ENCODE measurements at regions not wholly inside any gene's neighbourhood (a gene's known extent, or its start where the extent isn't known, plus 50 kb on each side); places are given as distances from the start of the nearest gene placed in this dataset.

DNA sequence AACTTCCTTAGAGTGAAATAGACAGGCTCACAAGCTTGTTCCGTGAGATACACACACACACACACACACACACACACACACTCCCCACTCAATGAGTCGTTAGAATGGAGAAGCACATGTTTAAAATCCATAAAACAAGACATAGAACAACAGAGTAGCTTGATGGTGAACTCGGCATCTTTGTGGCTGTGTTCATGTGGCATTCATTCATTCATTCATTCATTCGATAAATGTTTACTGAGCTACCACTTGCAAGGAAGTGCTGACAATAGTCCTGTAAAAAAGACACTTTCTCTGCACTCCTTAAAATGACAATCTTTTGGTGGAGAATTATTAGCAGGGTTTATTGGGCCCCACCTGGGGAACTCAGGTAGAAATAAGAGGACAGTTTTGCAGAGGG is 242.0 kb downstream of the FOXA2 start:
- no peak for TF ChIP-seq CTCF (conservative IDR thresholded peaks at IDR 0.05)
- no peak for TF ChIP-seq EZH2 (IDR thresholded peaks at IDR 0.05; ENCODE audit: low read depth)
